H9 (cell line): ENCODE measurements at regions not wholly inside any gene's neighbourhood (a gene's known extent, or its start where the extent isn't known, plus 50 kb on each side); places are given as distances from the start of the nearest gene placed in this dataset.

Experiments used
- DNase-seq: peaks from one replicate; pipeline ENCODE4 v3.0.0-alpha.2; 2017
- H2AFZ ChIP-seq: one replicate; pipeline ENCODE4 v1.6.1; 2013; ENCODE audit warnings: mild to moderate bottlenecking, low read length, control low read depth, moderate library complexity
- H2AK5ac ChIP-seq: 2 replicates; pipeline ENCODE4 v1.6.1; 2013; ENCODE audit warnings: low read length, control low read depth, mixed read lengths; ENCODE audit not compliant: insufficient read length
- H2BK120ac ChIP-seq: one replicate; pipeline ENCODE4 v1.6.1; 2013; ENCODE audit warnings: low read depth, mild to moderate bottlenecking, low read length, control low read depth, inconsistent platforms; ENCODE audit not compliant: poor library complexity, severe bottlenecking
- H2BK12ac ChIP-seq: 2 replicates; pipeline ENCODE4 v1.6.1; 2013; ENCODE audit warnings: low read length, control low read depth, mixed read lengths, low read depth; ENCODE audit not compliant: insufficient read length
- H2BK15ac ChIP-seq: 2 replicates; pipeline ENCODE4 v1.6.1; 2013; ENCODE audit warnings: low read depth, low read length, control low read depth
- H2BK20ac ChIP-seq: one replicate; pipeline ENCODE4 v1.6.1; 2013; ENCODE audit warnings: low read depth, mild to moderate bottlenecking, low read length, control low read depth, inconsistent platforms; ENCODE audit not compliant: poor library complexity, severe bottlenecking
- H2BK5ac ChIP-seq: 2 replicates; pipeline ENCODE4 v1.6.1; 2013; ENCODE audit warnings: low read length, control low read depth, mixed read lengths; ENCODE audit not compliant: insufficient read length
- H3K14ac ChIP-seq: 2 replicates; pipeline ENCODE4 v1.6.1; 2013; ENCODE audit warnings: low read length, control low read depth; ENCODE audit not compliant: insufficient read depth
- H3K18ac ChIP-seq: 2 replicates; pipeline ENCODE4 v1.6.1; 2013; ENCODE audit warnings: low read depth, mild to moderate bottlenecking, mixed read lengths, low read length, control low read depth; ENCODE audit not compliant: insufficient read length
- H3K23ac ChIP-seq: 2 replicates; pipeline ENCODE4 v1.6.1; 2013; ENCODE audit warnings: low read length, control low read depth, mixed read lengths, low read depth; ENCODE audit not compliant: insufficient read length
- H3K23me2 ChIP-seq: 2 replicates; pipeline ENCODE4 v1.6.1; 2013; ENCODE audit warnings: low read depth, mild to moderate bottlenecking, mixed read lengths, low read length, control low read depth; ENCODE audit not compliant: insufficient read length, poor library complexity, severe bottlenecking
- H3K27ac ChIP-seq: 2 replicates; pipeline ENCODE4 v1.5.1; 2013; ENCODE audit warnings: low read length, control low read depth, mixed read lengths, low read depth; ENCODE audit not compliant: insufficient read length
- H3K27me3 ChIP-seq: 2 replicates; pipeline ENCODE4 v1.6.1; 2013; ENCODE audit warnings: low read length, control low read depth, inconsistent platforms; ENCODE audit not compliant: insufficient read depth
- H3K4ac ChIP-seq: 2 replicates; pipeline ENCODE4 v1.6.1; 2013; ENCODE audit warnings: low read depth, mild to moderate bottlenecking, control low read depth, inconsistent platforms, low read length, moderate library complexity
- H3K4me1 ChIP-seq: 2 replicates; pipeline ENCODE4 v1.6.1; 2013; ENCODE audit warnings: low read length, control low read depth, inconsistent platforms; ENCODE audit not compliant: insufficient read depth
- H3K4me2 ChIP-seq: 2 replicates; pipeline ENCODE4 v1.6.1; 2013; ENCODE audit warnings: low read length, control low read depth, mixed read lengths; ENCODE audit not compliant: insufficient read length, insufficient read depth
- H3K56ac ChIP-seq: 2 replicates; pipeline ENCODE4 v1.6.1; 2013; ENCODE audit warnings: low read depth, mild to moderate bottlenecking, mixed read lengths, low read length, control low read depth; ENCODE audit not compliant: insufficient read length
- H3K79me1 ChIP-seq: 2 replicates; pipeline ENCODE4 v1.6.1; 2013; ENCODE audit warnings: low read depth, mild to moderate bottlenecking, moderate library complexity, low read length, control low read depth, inconsistent platforms; ENCODE audit not compliant: insufficient read depth, poor library complexity, severe bottlenecking
- H3K79me2 ChIP-seq: 2 replicates; pipeline ENCODE4 v1.6.1; 2013; ENCODE audit warnings: low read length, control low read depth, inconsistent platforms; ENCODE audit not compliant: insufficient read depth
- H3K9ac ChIP-seq: 2 replicates; pipeline ENCODE4 v1.6.1; 2013; ENCODE audit warnings: low read length, control low read depth, mixed read lengths; ENCODE audit not compliant: insufficient read length; ENCODE audit errors: extremely low read depth
- H3K9me3 ChIP-seq: one replicate; pipeline ENCODE4 v1.6.1; 2013; ENCODE audit warnings: low read depth, low read length, inconsistent platforms; ENCODE audit not compliant: control insufficient read depth
- H3T11ph ChIP-seq: one replicate; pipeline ENCODE4 v1.6.1; 2013; ENCODE audit warnings: mild to moderate bottlenecking, low read length, control low read depth, inconsistent platforms
- H4K20me1 ChIP-seq: one replicate; pipeline ENCODE4 v1.6.1; 2013; ENCODE audit not compliant: control insufficient read depth, insufficient read length, insufficient read depth
- H4K5ac ChIP-seq: 2 replicates; pipeline ENCODE4 v1.6.1; 2013; ENCODE audit warnings: low read depth, mild to moderate bottlenecking, mixed read lengths, low read length, control low read depth; ENCODE audit not compliant: insufficient read length
- H4K8ac ChIP-seq: replicated peaks from 2 replicates; pipeline ENCODE4 v1.6.1; 2013; ENCODE audit warnings: low read length, control low read depth, mixed read lengths, low read depth; ENCODE audit not compliant: insufficient read length
- H4K91ac ChIP-seq: 2 replicates; pipeline ENCODE4 v1.6.1; 2013; ENCODE audit warnings: low read depth, mild to moderate bottlenecking, moderate library complexity, mixed read lengths, low read length, control low read depth; ENCODE audit not compliant: insufficient read length
- H3K27ac Mint-ChIP-seq, 3 experiments: 2 replicates in 2 of 3; 3 replicates in 1 of 3; pipeline ENCODE4 v1.8.0; 2020 to 2021; ENCODE audit warnings: mixed read lengths in 3 of 3, mild to moderate bottlenecking in 1 of 3, moderate library complexity in 1 of 3
- H3K27me3 Mint-ChIP-seq: 2 replicates; pipeline ENCODE4 v1.8.0; 2021; ENCODE audit warnings: low read depth, mild to moderate bottlenecking, moderate library complexity, mixed read lengths
- H3K36me3 Mint-ChIP-seq, 3 experiments: 2 replicates in 2 of 3; 3 replicates in 1 of 3; pipeline ENCODE4 v1.8.0; 2020 to 2021; ENCODE audit warnings: low read depth in 3 of 3, mixed read lengths in 3 of 3; ENCODE audit not compliant: insufficient read depth in 1 of 3
- H3K4me1 Mint-ChIP-seq, 2 experiments: 2 replicates each; pipeline ENCODE4 v1.8.0; 2020; ENCODE audit warnings: mixed read lengths in 2 of 2
- H3K4me3 Mint-ChIP-seq, 2 experiments: 2 replicates in 1 of 2; 3 replicates in 1 of 2; pipeline ENCODE4 v1.8.0; 2020 to 2021; ENCODE audit warnings: mild to moderate bottlenecking in 2 of 2, mixed read lengths in 2 of 2, moderate library complexity in 1 of 2
- H3K9me3 Mint-ChIP-seq, 2 experiments: 2 replicates in 1 of 2; 3 replicates in 1 of 2; pipeline ENCODE4 v1.8.0; 2020; ENCODE audit warnings: mild to moderate bottlenecking in 2 of 2, mixed read lengths in 2 of 2, moderate library complexity in 1 of 2
- CTCF ChIP-seq: fragments of 200-600 bp; sonication (generic); conservative IDR thresholded peaks from 3 replicates; pipeline ENCODE4 v1.8.0; 2021; ENCODE audit warnings: antibody characterized with exemption, mild to moderate bottlenecking
- WGBS: extraction: QIAGEN DNeasy Blood & Tissue Kit; methylation state at CpG from one replicate; pipeline ENCODE4 v1.1.7; 2013; ENCODE audit warnings: missing lambda C conversion rate, low lambda C conversion rate, mixed read lengths; ENCODE audit not compliant: insufficient read length; ENCODE audit errors: extremely low coverage; 5-methylcytosine and 5-hydroxymethylcytosine counted together

GRCh38 chr18:69257861-69258458, 142.7 kb upstream of the DOK6 start:
- Histone ChIP-seq H3K9me3 (no peaks in the 10 kb centered on the region), H2AK5ac (no peak overlapping the region), H2AFZ (no peak overlapping the region), H3K27me3 (no peaks in the 10 kb centered on the region), H4K20me1 (no peaks in the 10 kb centered on the region), H3K4me1 (no peaks in the 10 kb centered on the region), H3K4me2 (no peak overlapping the region), H3T11ph (no peak overlapping the region), H4K91ac (no peak overlapping the region), H2BK5ac (no peak overlapping the region), H4K5ac (no peak overlapping the region), H3K27ac (no peak overlapping the region), H3K79me1 (no peaks in the 10 kb centered on the region), H3K23ac (no peak overlapping the region), H3K14ac (no peak overlapping the region), H3K23me2 (no peaks in the 10 kb centered on the region), H3K18ac (no peak overlapping the region), H2BK20ac (no peak overlapping the region), H2BK12ac (no peak overlapping the region), H2BK15ac (no peak overlapping the region), H3K56ac (no peak overlapping the region), H3K79me2 (no peaks in the 10 kb centered on the region; the same call in 1 of the 2 replicates), H3K4ac (no peak overlapping the region), H4K8ac (no peak overlapping the region), H3K9ac (no peak overlapping the region), H2BK120ac (no peak overlapping the region)
- peak overlapping the region in 1 of 3 experiments; percentile 84; a peak in 1 of 7 replicates for H3K27ac Mint-ChIP-seq
- no peak for TF ChIP-seq CTCF
- peaks cover 0 to 3% (median 0%) of the 10 kb centered on the region in 3 experiments; a peak in 2 of 7 replicates for H3K36me3 Mint-ChIP-seq
- WGBS = no CpG with 5 or more reads among the region's 7 CpGs
- H3K4me3 Mint-ChIP-seq = no peak overlapping the region
- peaks cover 4% of the 10 kb centered on the region in 2 experiments; a peak in 2 of 5 replicates for H3K9me3 Mint-ChIP-seq
- no peak for DNase-seq
- peaks cover 0 to 2% of the 10 kb centered on the region in 2 experiments; a peak in 1 of 4 replicates for H3K4me1 Mint-ChIP-seq
- no peaks in the 10 kb centered on the region for H3K27me3 Mint-ChIP-seq
